SK-N-SH (cell line): ENCODE measurements at regions not wholly inside any gene's neighbourhood (a gene's known extent, or its start where the extent isn't known, plus 50 kb on each side); places are given as distances from the start of the nearest gene placed in this dataset.

Experiments used
- CTCF ChIA-PET: fragments of 300-600, 350-600 bp; formaldehyde crosslinking; extraction: SDS; loops from one replicate; lab custom pipeline; 2021; lab: Yijun Ruan, JAX
- POLR2A ChIA-PET: fragments of 350-600 bp; sonication (Branson Sonifier 250); formaldehyde crosslinking; extraction: SDS; loops from one replicate; lab custom pipeline; 2020; ENCODE audit warnings: antibody characterized with exemption, inconsistent platforms; lab: Yijun Ruan, JAX
- DNase-seq: peaks from one replicate; pipeline ENCODE4 v3.0.0; 2012
- H2AFZ ChIP-seq: fragments of 200-600 bp; sonication (generic); 2 replicates; pipeline ENCODE4 v1.8.1; 2016; ENCODE audit warnings: antibody characterized with exemption, mild to moderate bottlenecking, low read depth
- H3F3A ChIP-seq: fragments of 200-600 bp; sonication (generic); replicated peaks from 2 replicates; pipeline ENCODE3; 2016; ENCODE audit warnings: antibody characterized with exemption, mild to moderate bottlenecking; ENCODE audit not compliant: insufficient read depth
- H3K27ac ChIP-seq, 2 experiments: fragments of 200-500 bp in 1 of 2; fragments of 200-600 bp in 1 of 2; sonication (Bioruptor generic) in 1 of 2; sonication (generic), shearing (Covaris generic) in 1 of 2; 2 replicates each; pipeline versions ENCODE4 v1.5.1 to v1.6.1; 2014 to 2016; ENCODE audit warnings: low read depth in 2 of 2, inconsistent platforms in 1 of 2, low read length in 1 of 2, mild to moderate bottlenecking in 1 of 2, mixed read lengths in 1 of 2
- H3K27me3 ChIP-seq: fragments of 200-600 bp; sonication (generic), shearing (Covaris generic); 2 replicates; pipeline ENCODE4 v1.6.1; 2016; ENCODE audit warnings: mixed run types; ENCODE audit not compliant: insufficient read depth
- H3K36me3 ChIP-seq, 2 experiments: fragments of 200-500 bp in 1 of 2; fragments of 200-600 bp in 1 of 2; sonication (Bioruptor generic) in 1 of 2; sonication (generic) in 1 of 2; replicated peaks in 1 of 2; 2 replicates each; pipeline versions ENCODE3 to v1.5.1; 2014 to 2016; ENCODE audit warnings: low read length in 1 of 2, mild to moderate bottlenecking in 1 of 2; ENCODE audit not compliant: insufficient read depth in 2 of 2, control insufficient read depth in 1 of 2
- H3K4me1 ChIP-seq, 2 experiments: fragments of 200-500 bp in 1 of 2; fragments of 200-600 bp in 1 of 2; sonication (Bioruptor generic) in 1 of 2; sonication (generic), shearing (Covaris generic) in 1 of 2; 2 replicates each; pipeline versions ENCODE4 v1.5.1 to v1.6.1; 2014 to 2016; ENCODE audit warnings: low read depth in 1 of 2, low read length in 1 of 2, mixed run types in 1 of 2; ENCODE audit not compliant: insufficient read depth in 2 of 2, control insufficient read depth in 1 of 2
- H3K4me2 ChIP-seq: fragments of 200-600 bp; sonication (generic), shearing (Covaris generic); 2 replicates; pipeline ENCODE4 v1.6.1; 2017; ENCODE audit warnings: mixed run types
- H3K4me3 ChIP-seq, 2 experiments: fragments of 200-500 bp in 1 of 2; fragments of 200-600 bp in 1 of 2; sonication (Bioruptor generic) in 1 of 2; sonication (generic), shearing (Covaris generic) in 1 of 2; 2 replicates each; pipeline versions ENCODE4 v1.5.1 to v1.8.1; 2014 to 2016; ENCODE audit warnings: low read depth in 2 of 2, inconsistent platforms in 1 of 2, low read length in 1 of 2, mild to moderate bottlenecking in 1 of 2, mixed read lengths in 1 of 2, moderate library complexity in 1 of 2
- H3K79me2 ChIP-seq: fragments of 200-600 bp; sonication (generic); 2 replicates; pipeline ENCODE4 v1.8.1; 2017; ENCODE audit warnings: mild to moderate bottlenecking; ENCODE audit not compliant: insufficient read depth
- H3K9ac ChIP-seq: fragments of 200-600 bp; sonication (generic); 2 replicates; pipeline ENCODE4 v1.6.1; 2017; ENCODE audit warnings: mixed run types
- H3K9me2 ChIP-seq: fragments of 200-600 bp; sonication (generic); 2 replicates; pipeline ENCODE4 v1.6.1; 2017; ENCODE audit warnings: mixed run types
- H3K9me3 ChIP-seq: fragments of 200-600 bp; sonication (generic); 2 replicates; pipeline ENCODE4 v1.6.1; 2017; ENCODE audit warnings: mixed run types, mild to moderate bottlenecking, moderate library complexity
- H4K20me1 ChIP-seq: fragments of 200-600 bp; sonication (generic); 2 replicates; pipeline ENCODE4 v1.6.1; 2017; ENCODE audit warnings: mild to moderate bottlenecking, mixed run types; ENCODE audit not compliant: insufficient read depth
- CHD2 ChIP-seq: fragments of 150-350 bp; IDR thresholded peaks from 2 replicates; pipeline ENCODE4 v1.6.1; 2018; ENCODE audit warnings: low read length; ENCODE audit not compliant: partially characterized antibody
- CTCF ChIP-seq: fragments of 200-600 bp; sonication (generic); IDR thresholded peaks from 2 replicates; pipeline ENCODE4 v1.6.1; 2017; ENCODE audit warnings: antibody characterized with exemption, mild to moderate bottlenecking, moderate library complexity
- EP300 ChIP-seq, 2 experiments: IDR thresholded peaks; 2 replicates each; pipeline versions ENCODE4 v1.4.0 to v1.6.1; 2012; ENCODE audit warnings: borderline replicate concordance in 1 of 2, low read depth in 1 of 2, low read length in 1 of 2
- FOSL2 ChIP-seq: IDR thresholded peaks from 2 replicates; pipeline ENCODE4 v1.4.0; 2012; ENCODE audit warnings: low read depth, mild to moderate bottlenecking, moderate library complexity, borderline replicate concordance
- FOXJ3 ChIP-seq: sonication (generic); formaldehyde crosslinking; IDR thresholded peaks from 2 replicates; pipeline ENCODE4 v1.5.1; 2020; ENCODE audit warnings: mild to moderate bottlenecking, missing genetic modification reagents
- FOXM1 ChIP-seq: IDR thresholded peaks from 2 replicates; pipeline ENCODE4 v1.4.0; 2012; ENCODE audit warnings: low read depth, mild to moderate bottlenecking
- GABPA ChIP-seq: IDR thresholded peaks from 2 replicates; pipeline ENCODE4 v1.4.0; 2012; ENCODE audit warnings: low read depth, mild to moderate bottlenecking
- GATA2 ChIP-seq: sonication (generic); formaldehyde crosslinking; IDR thresholded peaks from 2 replicates; pipeline ENCODE4 v1.5.0; 2020; ENCODE audit warnings: mild to moderate bottlenecking, missing genetic modification reagents
- IRF3 ChIP-seq: fragments of 150-350 bp; IDR thresholded peaks from 2 replicates; pipeline ENCODE4 v1.6.1; 2016; ENCODE audit warnings: mild to moderate bottlenecking, low read depth, low read length
- MAX ChIP-seq: IDR thresholded peaks from 2 replicates; pipeline ENCODE4 v1.4.0; 2012; ENCODE audit warnings: low read depth
- MEF2A ChIP-seq: IDR thresholded peaks from 2 replicates; pipeline ENCODE4 v1.4.0; 2012; ENCODE audit warnings: low read depth, borderline replicate concordance
- MXI1 ChIP-seq: IDR thresholded peaks from 2 replicates; pipeline ENCODE4 v1.6.1; 2012; ENCODE audit warnings: mild to moderate bottlenecking, low read depth, low read length, improper control_type of control experiment
- NFIC ChIP-seq: IDR thresholded peaks from 2 replicates; pipeline ENCODE4 v1.4.0; 2012; ENCODE audit warnings: borderline replicate concordance
- NRF1 ChIP-seq: IDR thresholded peaks from 2 replicates; pipeline ENCODE4 v1.6.1; 2012; ENCODE audit warnings: low read depth, mild to moderate bottlenecking, low read length
- POLR2AphosphoS5 ChIP-seq: IDR thresholded peaks from 2 replicates; pipeline ENCODE4 v1.6.1; 2012; ENCODE audit warnings: low read depth, low read length
- REST ChIP-seq: IDR thresholded peaks from 2 replicates; pipeline ENCODE4 v1.6.1; 2012; ENCODE audit warnings: mild to moderate bottlenecking, low read depth, low read length, moderate library complexity
- RFX5 ChIP-seq: IDR thresholded peaks from 2 replicates; pipeline ENCODE4 v1.6.1; 2012; ENCODE audit warnings: mild to moderate bottlenecking, improper control_type of control experiment, low read length
- RXRA ChIP-seq: IDR thresholded peaks from 2 replicates; pipeline ENCODE4 v1.4.0; 2012; ENCODE audit warnings: low read depth, mild to moderate bottlenecking, borderline replicate concordance
- SMC3 ChIP-seq: IDR thresholded peaks from 2 replicates; pipeline ENCODE4 v1.6.1; 2012; ENCODE audit warnings: low read depth, low read length, improper control_type of control experiment
- TCF12 ChIP-seq: IDR thresholded peaks from 2 replicates; pipeline ENCODE4 v1.4.0; 2012
- TEAD4 ChIP-seq: IDR thresholded peaks from 2 replicates; pipeline ENCODE4 v1.4.0; 2012; ENCODE audit warnings: mild to moderate bottlenecking, borderline replicate concordance; ENCODE audit not compliant: insufficient read depth
- USF2 ChIP-seq: fragments of 150-350 bp; IDR thresholded peaks from 2 replicates; pipeline ENCODE4 v1.6.1; 2017; ENCODE audit warnings: antibody characterized with exemption, low read length, low read depth, borderline replicate concordance
- TF ChIP-seq, protein P1 (sequence below): IDR thresholded peaks from 2 replicates; pipeline ENCODE4 v1.4.0; 2012; ENCODE audit warnings: low read depth, borderline replicate concordance

DNA sequence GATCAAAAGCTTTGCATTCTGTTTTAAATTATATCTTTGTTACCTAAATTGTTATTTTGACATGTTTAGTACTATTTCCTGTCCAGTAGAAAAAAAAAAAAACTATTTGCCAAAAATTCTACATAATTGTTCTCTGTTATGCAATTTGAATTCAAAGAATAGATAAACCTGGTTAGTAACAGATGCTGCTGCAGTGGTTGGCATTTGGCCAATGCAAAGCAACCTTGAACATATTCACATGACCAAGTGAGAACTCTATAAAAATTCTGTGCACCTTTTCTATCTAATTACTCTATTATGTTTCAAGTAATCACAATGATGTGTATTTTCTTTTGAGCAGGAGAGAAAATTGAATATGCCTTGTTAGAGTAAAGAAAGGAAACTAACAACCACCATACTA lies 1473.4 kb downstream of the RPA4 start (continued):
- TF ChIP-seq SMC3 (no peak), MXI1 (no peak), IRF3 (no peak), RFX5 (no peak), CHD2 (no peak)
- TF ChIP-seq, protein P1, sequence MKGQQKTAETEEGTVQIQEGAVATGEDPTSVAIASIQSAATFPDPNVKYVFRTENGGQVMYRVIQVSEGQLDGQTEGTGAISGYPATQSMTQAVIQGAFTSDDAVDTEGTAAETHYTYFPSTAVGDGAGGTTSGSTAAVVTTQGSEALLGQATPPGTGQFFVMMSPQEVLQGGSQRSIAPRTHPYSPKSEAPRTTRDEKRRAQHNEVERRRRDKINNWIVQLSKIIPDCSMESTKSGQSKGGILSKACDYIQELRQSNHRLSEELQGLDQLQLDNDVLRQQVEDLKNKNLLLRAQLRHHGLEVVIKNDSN, result no peak

DNA sequence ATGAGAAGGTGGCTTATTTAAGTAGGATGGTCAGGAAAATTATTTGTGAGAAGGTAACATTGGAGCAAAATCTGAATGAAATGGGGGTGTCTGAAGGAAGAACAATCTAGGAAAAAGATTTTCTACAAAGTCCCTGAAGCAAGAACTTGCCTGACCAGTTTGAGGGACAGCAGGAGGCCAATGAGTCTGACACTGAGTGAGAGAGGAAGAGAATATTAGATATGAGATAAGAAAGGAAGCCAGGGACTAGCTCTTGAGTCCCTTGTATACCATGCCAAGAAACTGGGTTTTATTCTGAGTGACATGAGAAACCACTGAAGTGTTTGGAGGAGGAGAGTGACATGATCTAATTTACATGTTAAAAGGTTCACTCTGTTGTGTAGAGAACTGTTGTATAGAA lies 1478.9 kb downstream of the RPA4 start:
- no peaks in the 10 kb centered on the region for H3K36me3 ChIP-seq
- no peak overlapping the region for H3K4me2 ChIP-seq
- TF ChIP-seq MXI1 (no peak), GABPA (no peak), NRF1 (no peak), POLR2AphosphoS5 (no peak), MAX (no peak), RXRA (no peak), TCF12 (no peak), FOXJ3 (no peak), RFX5 (no peak), EP300 (IDR thresholded peaks at IDR 0.05; ENCODE audit: borderline replicate concordance in 1 of 2, low read depth in 1 of 2, low read length in 1 of 2) (no peak), TEAD4 (no peak), FOXM1 (no peak), MEF2A (no peak), REST (no peak), CTCF (no peak), USF2 (no peak), FOSL2 (no peak), NFIC (no peak), GATA2 (no peak)
- TF ChIP-seq, protein P1, result no peak
- ChIA-PET CTCF (no interaction called here), POLR2A (no interaction called here)
- no peak overlapping the region for H2AFZ ChIP-seq
- no peak overlapping the region for H3K9ac ChIP-seq
- H3K4me3 ChIP-seq, result no peak overlapping the region
- no peak for DNase-seq
- no peaks in the 10 kb centered on the region for H3K9me2 ChIP-seq
- H3K27me3 ChIP-seq, result no peaks in the 10 kb centered on the region
- no peaks in the 10 kb centered on the region for H3F3A ChIP-seq
- no peaks in the 10 kb centered on the region for H3K79me2 ChIP-seq
- H3K9me3 ChIP-seq, result no peaks in the 10 kb centered on the region
- no peaks in the 10 kb centered on the region for H4K20me1 ChIP-seq
- H3K4me1 ChIP-seq, result no peaks in the 10 kb centered on the region
- H3K27ac ChIP-seq, result no peak overlapping the region
